HL-60 (cell line): ENCODE measurements at regions not wholly inside any gene's neighbourhood (a gene's known extent, or its start where the extent isn't known, plus 50 kb on each side); places are given as distances from the start of the nearest gene placed in this dataset.

Source experiments
- GABPA ChIP-seq: IDR thresholded peaks from 2 replicates; pipeline ENCODE4 v1.6.1; 2012; ENCODE audit warnings: low read depth
- POLR2AphosphoS5 ChIP-seq: IDR thresholded peaks from 2 replicates; pipeline ENCODE4 v1.6.1; 2012; ENCODE audit warnings: low read depth
- TF ChIP-seq, protein P1 (sequence below): IDR thresholded peaks from 2 replicates; pipeline ENCODE4 v1.6.1; 2012; ENCODE audit warnings: low read depth; ENCODE audit not compliant: insufficient replicate concordance
- TF ChIP-seq, protein P2 (sequence below): IDR thresholded peaks from one replicate; pipeline ENCODE4 v1.5.1; 2011; ENCODE audit warnings: low read length, control low read depth, inconsistent platforms; ENCODE audit not compliant: insufficient read depth

DNA sequence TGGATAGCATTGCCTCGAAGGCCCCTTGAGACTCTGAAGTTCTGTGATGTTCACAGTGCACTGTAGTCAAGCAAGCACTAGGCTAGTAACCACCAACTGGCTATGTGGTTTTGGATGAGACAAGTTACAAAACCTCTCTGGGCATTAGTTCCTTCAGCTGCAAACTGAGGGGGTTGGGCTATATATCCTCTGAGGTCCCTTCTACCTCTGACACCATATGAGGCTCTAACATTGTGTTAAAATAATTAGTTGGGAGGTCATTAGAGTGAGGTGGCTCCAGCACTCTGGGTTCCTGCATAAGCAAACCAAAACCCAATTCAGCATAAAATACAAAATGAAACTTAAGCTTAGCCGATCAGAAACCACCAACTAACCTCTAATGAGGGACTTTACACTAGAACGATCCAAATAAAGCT is 209.5 kb upstream of the LRRN1 start:
- TF ChIP-seq, protein P1, sequence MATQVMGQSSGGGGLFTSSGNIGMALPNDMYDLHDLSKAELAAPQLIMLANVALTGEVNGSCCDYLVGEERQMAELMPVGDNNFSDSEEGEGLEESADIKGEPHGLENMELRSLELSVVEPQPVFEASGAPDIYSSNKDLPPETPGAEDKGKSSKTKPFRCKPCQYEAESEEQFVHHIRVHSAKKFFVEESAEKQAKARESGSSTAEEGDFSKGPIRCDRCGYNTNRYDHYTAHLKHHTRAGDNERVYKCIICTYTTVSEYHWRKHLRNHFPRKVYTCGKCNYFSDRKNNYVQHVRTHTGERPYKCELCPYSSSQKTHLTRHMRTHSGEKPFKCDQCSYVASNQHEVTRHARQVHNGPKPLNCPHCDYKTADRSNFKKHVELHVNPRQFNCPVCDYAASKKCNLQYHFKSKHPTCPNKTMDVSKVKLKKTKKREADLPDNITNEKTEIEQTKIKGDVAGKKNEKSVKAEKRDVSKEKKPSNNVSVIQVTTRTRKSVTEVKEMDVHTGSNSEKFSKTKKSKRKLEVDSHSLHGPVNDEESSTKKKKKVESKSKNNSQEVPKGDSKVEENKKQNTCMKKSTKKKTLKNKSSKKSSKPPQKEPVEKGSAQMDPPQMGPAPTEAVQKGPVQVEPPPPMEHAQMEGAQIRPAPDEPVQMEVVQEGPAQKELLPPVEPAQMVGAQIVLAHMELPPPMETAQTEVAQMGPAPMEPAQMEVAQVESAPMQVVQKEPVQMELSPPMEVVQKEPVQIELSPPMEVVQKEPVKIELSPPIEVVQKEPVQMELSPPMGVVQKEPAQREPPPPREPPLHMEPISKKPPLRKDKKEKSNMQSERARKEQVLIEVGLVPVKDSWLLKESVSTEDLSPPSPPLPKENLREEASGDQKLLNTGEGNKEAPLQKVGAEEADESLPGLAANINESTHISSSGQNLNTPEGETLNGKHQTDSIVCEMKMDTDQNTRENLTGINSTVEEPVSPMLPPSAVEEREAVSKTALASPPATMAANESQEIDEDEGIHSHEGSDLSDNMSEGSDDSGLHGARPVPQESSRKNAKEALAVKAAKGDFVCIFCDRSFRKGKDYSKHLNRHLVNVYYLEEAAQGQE = no peak
- TF ChIP-seq, protein P2, sequence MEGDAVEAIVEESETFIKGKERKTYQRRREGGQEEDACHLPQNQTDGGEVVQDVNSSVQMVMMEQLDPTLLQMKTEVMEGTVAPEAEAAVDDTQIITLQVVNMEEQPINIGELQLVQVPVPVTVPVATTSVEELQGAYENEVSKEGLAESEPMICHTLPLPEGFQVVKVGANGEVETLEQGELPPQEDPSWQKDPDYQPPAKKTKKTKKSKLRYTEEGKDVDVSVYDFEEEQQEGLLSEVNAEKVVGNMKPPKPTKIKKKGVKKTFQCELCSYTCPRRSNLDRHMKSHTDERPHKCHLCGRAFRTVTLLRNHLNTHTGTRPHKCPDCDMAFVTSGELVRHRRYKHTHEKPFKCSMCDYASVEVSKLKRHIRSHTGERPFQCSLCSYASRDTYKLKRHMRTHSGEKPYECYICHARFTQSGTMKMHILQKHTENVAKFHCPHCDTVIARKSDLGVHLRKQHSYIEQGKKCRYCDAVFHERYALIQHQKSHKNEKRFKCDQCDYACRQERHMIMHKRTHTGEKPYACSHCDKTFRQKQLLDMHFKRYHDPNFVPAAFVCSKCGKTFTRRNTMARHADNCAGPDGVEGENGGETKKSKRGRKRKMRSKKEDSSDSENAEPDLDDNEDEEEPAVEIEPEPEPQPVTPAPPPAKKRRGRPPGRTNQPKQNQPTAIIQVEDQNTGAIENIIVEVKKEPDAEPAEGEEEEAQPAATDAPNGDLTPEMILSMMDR = no peak
- TF ChIP-seq POLR2AphosphoS5 = peak; percentile 55; the same call in 1 of the 2 replicates
- TF ChIP-seq GABPA = no peak
